Hepatic stellate cell (primary cell): ENCODE measurements at regions not wholly inside any gene's neighbourhood (a gene's known extent, or its start where the extent isn't known, plus 50 kb on each side); places are given as distances from the start of the nearest gene placed in this dataset.

Experiments
- DNase-seq: peaks from one replicate; pipeline ENCODE4 v3.0.0; 2011; ENCODE audit warnings: low spot score

DNA sequence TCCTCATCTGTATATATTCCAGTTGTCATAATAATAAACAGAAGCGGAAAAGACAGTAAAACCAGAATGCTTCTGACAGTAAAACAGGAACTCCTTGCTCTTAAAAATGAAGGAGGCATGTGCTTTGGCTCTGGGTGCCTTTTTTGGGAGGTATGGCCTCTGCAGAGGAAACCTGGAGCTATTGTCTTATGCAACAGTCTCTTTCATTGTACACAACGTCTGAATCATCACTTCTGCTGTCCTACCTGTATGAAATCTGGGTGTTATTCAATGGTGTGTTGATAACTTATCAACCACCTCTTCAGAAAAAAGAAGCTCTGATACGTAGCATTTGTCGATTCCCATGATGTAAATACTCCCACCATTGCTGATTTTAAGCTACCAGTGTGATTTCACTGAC is 64.8 kb downstream of the CDCA7 start:
- DNase-seq = no peak

DNA sequence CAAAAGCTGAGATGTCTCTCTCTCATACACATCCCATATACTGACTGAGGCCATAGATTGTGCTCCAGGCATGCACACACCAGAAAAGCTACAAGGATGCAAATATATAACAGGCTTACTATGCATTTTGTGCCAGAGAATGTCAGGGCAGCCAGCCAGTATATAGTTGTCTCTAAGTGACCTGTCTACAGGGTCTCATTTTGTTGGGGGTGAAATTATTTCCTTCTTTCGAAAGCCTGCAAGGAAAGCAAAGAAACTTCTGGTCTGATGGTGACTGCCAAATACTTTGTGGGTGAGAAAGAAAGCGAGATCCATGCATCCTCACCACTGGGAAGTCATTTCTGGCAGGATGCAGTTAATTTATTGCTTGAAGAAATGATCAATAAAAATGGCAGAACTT is 70.2 kb downstream of the CDCA7 start:
- DNase-seq = no peak

DNA sequence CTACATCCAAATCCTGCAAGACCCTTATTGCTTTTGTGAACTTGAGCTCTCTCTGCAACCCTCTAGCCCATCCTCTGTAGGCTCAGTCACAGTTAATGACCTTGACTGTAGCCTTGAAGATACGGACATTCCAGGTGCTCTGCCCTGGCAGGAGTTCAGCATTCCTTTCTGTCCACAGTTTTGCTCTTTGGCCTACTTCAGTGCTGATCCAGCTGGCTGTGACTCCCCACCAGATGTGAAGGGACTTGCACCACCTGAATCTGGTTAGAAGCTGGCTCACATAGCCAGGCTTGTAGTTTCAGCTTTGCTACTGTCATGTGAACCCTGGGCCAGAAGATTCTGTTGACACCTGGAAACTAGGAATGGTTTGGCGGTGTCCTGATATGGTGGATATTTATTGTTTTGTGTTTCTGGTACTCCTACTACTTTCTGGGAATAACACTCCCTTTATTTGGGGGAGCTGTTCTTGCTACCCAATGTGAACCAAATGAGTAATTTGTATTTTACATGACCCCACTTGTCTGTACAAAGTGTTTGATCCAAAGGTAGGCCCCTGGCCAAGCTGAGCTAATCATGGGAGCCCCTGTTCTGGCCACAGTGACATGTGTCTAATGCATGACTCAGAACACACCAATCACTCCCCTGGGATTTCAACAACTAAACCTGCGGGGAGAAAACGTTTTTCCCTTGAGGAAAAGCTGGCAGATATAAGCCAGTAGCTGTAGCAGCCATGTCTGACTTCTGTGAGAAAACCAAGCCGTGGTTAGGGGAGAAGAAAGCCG is 73.4 kb downstream of the CDCA7 start:
- no peak for DNase-seq

DNA sequence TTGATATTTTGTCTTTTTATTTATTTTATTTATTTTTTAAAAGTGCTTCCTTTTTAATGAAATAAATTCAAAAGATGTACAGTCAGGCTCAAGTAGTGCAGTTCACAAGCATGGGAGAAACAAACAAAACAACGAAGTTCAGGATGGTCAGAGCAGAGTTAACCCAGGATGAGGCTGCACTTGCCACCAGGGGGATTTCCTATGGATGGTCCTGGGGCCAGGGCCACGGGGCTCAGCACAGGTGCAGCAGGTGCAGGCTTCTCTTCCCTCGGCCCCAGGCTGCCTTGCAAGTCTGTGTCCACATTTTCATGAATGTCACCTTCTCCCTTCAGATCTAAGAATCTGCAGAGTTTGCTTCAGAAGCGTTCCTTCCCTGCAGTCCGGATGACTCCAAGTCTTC is 76.5 kb downstream of the CDCA7 start:
- DNase-seq = no peak

DNA sequence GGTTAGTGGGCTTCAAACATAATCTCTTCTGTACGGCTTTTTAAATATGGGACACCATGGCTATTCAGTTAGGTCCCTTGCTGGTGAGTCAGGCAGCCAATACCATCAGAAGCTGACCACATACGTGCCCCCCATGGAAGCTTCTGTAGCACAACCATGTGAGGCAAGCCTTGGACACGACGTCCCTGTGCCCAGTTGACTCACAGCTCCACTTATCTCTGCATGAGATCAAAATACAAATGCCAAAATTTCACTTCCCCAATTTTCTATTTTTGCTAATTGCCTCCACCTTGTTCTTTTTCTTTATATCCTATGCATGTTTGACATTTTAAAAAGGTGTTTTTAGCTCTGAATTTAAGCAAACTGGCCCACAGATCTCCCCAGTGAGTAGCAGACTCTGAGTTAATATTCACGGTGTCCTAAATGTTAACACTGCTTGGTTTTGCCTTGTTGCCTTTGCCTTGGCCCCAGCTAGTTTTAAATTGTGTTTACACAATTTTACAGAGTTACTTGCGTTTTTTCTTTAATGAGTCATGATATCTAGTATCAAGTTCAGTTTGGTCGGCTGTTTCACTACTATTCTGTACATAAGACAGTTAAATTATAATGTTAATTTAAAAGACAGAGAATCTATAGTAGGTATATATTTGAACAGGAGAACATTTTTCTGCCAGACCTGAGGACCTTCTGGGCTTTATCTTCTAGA is 77.5 kb downstream of the CDCA7 start:
- DNase-seq = no peak

DNA sequence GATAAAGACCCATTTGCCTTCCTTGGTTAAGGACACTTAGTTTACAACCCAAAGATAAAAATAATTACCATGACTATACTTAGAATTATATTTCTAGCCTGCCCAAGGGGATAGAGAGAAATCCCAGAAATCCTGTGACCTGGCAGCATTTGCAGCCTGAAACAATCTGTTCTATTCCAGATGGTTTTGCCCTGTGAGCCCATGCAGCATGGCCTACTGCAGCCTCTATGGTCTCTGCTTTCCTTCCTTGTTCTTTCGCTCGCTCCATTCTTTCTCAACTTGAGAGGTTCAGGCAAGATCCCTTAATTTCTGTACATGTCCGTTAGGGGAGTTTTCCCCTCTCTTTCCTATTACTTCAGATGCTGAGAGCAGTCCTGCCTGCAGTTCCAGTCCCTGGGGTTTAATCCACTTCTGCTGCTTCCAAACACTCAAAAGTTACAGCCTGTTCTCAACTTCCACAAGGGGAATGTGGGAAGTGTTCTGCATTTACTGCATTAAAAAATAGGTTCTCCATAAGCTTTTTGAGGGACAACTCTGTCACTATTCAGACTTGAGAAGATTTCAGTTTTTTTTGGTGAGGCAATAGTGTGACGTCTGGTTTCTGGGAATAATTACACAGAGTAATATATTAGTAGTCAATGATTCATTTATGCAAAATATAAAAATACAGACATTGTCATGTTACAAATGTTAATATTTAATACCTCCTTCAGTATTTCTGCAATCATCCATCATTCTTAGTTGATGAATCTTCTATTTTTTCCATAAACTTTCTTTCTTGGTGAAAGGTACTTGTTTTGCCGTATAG is 80.3 kb downstream of the CDCA7 start:
- DNase-seq = no peak

DNA sequence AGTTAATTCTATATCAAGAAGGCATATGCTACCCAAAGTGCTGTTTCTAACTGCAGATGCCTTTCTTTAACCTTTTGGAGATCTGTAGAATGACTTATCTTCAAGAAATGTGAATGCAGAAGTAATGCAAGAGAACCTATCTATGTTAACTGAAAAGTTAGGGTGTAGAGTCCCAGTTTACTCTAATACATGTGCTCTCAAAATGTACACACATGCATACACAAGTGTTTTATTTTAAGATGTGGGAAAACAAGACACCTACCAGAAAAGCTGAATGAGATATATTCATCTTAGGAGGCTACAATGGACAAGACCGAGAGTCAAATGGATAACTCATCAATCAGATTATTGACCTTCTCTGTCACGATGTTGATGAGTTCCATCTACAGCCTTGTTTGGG is 80.9 kb downstream of the CDCA7 start:
- no peak for DNase-seq

DNA sequence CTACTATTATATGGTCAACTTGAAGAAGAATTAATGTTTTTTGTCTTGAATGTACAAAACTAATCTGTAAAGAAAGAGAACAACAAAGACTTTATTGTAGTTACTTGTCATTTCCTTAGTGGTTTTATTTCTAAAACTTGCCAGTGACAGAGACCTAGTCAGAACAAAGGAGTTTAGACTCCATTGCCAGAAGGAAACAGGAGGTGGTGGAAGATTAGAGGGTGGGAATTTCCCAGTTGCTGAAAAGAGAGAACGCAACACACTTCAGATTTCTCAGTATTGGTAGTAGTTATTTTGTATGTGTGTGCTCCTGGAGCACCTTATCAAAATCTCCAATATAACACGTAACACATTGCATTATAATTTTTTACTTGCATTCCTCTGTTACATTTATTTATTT is 81.4 kb downstream of the CDCA7 start:
- DNase-seq = no peak

DNA sequence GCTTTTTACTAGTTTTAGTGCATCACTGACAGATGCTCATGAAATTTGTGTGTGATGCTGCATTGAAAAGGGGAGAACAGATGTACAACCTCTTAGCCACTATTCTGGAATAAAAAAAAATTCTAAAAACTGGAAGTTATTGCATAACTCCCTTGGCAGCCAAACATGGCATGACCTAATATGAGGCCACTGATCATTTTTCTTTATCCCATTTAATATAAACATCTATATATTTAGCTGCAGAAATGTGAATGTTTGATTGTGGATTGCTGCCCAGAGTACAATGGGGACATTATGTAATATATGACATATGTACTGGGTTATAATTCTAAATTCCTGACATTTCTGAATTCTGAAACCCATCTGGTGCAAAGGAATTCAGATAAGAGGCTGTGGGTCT is 86.5 kb downstream of the CDCA7 start:
- DNase-seq = no peak

DNA sequence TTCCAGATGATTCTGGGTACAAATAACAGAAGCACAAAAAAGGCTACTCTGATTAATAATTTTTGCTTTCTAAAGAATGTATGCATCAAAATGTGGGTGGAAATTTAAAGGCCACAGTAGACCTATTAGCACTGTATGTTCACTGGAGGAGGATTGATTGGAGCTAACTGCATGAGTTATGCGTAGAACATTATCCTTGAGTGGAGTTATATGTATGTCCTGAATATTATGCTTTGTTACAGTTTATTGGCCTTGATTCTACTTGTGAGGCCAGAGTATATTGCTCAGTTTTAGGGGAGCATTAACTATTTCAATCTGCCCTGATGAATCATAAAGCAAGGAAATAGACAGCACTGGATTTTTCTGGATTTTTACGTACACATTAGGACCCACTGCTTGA is 87.9 kb downstream of the CDCA7 start:
- no peak for DNase-seq

DNA sequence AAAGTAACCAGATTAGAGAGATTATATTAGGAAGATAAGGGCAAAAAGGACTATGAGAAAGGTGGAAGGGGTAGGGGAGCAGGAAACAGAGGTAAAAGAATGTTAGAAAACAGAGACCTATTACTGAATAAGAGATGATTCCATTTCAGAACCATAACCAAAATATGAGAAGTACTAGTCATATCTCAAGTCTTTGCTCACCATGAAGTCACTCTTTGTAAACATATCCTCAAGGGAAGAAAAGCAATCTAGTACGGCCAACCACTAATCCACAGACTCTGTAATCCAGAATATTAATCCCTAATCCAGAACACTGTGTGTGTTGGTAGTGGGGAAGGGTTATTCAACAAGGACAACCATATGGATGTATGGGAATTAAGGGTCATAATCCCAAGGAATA is 92.0 kb downstream of the CDCA7 start:
- no peak for DNase-seq

DNA sequence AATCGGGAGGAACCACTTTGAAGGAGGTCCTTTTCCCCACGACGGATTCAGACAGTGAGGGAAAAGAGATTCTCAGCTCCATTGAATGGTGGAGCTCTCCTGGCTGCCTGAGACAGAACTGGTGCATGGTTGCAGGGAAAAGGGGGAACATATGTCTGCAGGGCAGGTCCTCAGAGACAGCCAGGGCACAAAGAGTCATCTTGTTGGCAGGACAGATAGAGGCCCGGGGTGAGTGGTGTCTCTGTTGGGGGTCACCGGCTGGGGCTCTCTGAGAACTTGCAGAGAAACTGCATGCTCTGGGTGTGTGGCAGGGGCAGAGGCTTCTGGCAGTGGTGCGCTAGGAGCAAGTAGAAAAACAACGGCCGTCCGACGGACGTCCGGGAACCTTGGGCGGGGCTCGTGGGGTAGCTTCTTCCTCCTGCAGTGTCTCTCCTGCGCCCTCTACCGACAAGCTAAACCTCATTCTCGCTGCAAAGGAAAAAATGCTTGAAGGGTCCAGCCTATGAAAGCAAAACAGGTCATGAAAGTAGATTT is 94.3 kb downstream of the CDCA7 start:
- peak; percentile 49 for DNase-seq

DNA sequence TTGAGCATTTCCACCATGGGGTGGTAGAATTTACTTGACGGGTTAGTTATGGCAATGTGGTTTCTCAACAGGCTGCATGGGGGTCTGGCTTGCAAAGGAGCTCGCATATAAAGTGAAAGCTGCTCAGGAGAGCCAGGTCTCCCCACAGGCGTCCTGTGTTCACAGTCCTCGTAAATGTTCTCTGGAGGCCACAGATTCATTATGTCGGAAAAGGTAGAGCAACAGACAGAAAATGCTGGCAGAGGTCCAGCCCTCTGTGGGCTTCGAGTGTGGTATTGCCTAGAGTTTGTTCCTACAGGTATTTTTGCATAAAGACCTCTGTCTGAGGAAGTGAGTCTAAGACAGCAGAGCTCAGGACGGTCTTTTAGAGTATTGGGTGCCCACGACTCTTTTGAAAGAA is 96.4 kb downstream of the CDCA7 start:
- DNase-seq = no peak

DNA sequence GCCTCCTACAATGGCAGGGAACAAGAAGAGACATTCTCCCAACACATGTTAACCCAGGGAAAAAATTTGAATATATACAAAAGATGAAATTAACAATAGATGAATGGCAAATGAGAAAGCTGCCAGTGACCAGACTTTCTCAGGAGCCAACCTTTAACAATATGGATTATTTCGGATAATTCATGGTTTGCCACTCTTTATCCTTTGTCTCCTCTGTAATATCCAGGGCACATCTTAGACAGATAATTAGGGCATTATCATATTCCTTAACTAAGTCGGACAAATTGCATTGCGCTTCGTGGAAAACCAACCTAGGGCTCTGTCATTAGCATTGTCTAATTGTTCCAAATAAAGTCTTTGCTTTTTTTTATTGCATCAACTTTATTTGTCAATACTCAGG is 97.3 kb downstream of the CDCA7 start:
- DNase-seq = no peak

DNA sequence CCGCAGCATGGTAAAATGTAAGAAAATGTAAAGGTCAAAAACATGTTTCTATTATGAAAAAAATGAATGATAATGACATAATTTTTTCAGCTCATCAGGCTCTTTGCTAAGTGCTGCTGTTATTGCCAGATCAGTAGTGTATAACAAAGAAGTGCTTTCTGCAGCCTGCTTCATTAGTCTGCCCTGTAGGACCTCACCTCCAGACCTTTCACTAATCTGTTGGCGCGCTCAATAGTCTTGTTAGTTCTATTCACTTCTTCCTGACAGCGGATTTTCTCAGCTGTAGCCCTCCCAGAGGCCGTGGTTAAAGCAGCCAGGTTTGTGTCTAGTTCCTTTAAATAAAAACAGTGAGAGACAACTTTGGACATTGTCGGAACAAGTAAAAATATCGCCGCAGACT is 97.7 kb downstream of the CDCA7 start:
- DNase-seq = no peak

DNA sequence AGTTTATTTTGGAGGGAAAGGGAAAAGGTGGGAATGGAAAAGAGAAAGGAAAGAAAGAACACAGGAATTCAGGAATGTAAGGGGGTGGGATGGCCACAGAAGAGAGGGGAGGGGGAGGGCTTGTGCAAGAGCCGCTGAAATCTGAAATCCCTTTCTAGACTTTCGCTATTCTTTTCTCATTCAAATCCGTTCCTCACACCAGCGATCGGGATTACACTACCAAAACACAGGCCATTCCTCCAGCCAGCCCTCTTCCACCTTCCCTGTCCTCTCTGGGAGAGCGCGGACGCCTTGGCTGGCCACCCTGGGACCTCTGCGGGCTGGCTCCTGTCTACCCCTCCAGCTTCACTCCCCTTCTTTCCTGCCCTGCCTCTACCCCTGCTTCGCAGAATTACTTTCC is 102.3 kb downstream of the CDCA7 start:
- no peak for DNase-seq

DNA sequence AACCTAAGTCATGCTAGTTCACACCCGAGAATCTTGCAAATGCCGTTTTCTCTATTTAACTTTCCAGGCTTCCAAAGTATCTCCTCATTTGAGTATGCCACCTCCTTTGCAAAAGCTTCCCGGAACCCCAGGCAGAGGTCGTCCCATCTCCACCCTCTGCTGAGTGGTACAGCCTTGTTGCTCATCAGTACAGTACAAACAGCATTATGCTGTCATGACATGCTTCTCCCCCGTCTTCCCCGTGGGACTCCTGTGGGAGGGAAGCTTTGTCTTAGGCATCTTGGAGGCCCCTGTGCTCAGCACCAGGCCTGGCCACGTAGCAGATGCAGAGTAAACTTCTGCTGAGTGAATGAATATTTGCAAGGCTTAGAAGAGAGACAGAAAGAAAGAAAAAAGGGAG is 102.7 kb downstream of the CDCA7 start:
- no peak for DNase-seq

DNA sequence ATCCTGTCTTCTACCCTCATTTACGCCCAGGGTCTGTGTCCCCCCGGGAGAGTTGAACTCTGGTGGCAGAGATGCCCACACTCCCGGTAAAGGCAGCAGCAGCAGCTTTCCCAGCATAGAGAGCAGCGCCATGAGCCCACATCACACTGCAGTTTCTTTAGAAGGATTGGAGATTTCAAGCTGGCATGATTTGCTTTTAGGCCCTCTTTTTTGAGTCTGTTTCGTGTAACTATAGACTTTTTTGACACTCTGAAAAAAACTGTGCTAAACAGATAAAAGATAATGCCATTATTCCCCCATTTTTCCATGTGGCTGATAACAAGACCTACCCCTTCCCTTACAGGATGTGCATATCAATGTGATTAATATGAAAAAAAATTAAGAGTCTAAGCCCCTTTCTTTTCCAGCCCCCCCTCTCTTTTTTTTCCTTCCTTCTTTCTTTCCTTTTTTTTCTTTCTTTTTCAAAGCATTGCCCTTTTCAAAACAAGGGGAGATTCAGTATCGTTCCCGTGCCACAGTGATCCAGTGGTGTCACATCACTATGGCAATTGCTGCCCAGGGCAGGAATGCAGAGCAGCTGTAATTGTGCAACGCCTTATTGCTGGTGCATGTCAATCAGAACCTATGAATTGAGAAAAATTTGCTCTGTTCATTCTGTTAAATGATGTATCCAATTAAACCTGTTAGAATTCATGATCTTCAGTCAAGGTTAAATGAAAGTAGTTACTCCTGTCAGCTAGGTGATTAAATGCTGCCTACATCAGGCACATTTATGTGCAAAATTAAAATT is 104.5 kb downstream of the CDCA7 start:
- DNase-seq = no peak

DNA sequence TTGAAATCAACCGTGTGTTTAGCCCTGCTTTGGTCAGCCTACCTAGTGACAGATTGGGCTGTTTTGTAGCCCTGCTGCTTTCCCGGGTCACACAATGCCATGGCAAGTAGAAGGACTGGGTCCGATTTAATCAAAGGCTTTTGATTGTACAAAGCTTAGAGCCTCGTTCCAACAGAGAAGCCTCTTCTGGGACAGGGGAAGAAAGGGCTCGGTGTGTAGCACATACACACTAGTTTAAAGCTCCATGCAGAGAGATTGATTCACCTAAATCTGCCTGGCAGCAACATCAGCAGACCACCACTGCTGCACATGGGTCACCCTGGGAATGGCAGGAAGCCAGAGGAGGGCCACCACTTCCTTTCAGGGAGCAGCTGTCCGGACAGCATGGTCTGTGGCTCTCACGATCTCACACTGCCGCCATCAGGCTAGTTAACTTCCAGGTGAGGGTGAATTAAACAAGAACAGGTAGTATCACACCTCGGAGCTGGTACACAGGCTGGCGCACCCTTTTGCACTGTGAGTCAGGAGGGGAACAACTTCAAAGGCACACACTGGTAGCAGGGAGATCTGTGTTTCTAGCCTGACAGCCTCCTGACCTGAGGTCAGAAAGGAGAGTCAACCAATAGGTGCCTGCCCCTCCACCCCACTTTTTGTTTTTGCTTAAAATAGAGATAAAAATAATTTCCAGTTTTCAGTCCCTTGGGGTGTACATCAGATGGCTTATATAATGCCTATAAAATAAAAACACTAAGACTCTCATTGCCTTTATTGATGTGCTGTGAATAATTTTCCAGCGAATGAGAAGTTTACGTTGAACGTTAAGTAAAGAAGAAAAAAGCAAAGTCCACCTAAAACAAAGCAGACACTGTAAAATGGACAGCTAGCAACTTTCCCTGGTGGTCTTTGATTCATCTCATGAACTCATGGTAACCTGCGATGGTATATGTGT is 108.5 kb downstream of the CDCA7 start:
- no peak for DNase-seq

DNA sequence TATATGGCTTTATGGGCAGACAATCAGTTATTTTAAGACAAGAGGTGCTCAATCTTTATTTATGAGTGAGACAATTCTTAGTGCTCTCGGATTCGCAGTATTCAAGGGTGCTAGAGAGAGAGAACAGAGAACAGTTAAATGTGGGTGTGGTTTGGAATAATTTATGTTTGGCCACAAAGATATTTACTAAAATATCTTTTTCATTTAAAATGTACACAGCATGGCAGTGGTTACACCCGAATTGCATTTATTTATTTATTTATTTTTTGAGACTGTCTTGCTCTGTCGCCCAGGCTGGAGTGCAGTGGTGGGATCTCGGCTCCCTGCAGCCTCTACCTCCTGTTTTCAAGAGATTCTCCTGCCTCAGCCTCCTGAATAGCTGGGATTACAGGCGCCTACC is 109.2 kb downstream of the CDCA7 start:
- DNase-seq = no peak

DNA sequence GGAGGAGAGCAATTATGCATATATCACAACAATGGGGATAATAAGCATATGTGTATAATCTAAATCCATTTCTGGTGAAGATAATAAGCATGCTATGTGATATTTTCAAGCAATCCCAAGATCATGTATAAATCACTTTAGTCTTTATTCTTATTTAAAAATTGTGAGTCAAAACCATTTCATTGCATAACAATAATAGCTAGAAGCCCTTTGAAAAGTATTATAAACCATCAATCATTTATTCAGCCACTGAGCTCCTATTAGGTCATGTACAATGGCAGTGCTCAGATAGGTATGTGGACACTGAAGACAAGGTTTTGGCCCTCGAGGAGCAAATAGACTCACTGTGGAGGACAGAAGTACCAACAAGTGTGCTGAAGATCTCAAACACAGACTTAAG is 113.1 kb downstream of the CDCA7 start:
- no peak for DNase-seq
